ENCODE measurements at regions not wholly inside any gene's neighbourhood (a gene's known extent, or its start where the extent isn't known, plus 50 kb on each side); places are given as distances from the start of the nearest gene placed in this dataset.

DNA sequence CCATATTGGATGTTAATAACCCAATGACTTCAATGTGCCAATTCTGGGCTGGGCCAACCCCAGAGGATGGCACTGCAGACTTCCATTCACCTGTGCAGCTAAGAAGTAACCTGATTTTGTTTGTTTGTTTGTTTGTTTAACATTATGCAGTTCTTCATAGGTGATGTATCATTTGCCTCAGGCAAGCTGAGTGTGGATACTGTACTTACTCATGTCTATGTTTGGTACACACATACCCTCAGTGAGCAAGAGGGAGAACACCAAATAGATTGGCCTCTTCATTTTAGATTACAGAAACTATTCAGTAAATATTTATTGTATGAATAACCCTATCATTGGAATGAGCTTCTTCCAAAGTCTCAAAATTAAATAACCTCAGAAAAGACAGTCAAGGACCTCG lies 180.2 kb upstream of the SMC2 start:
- peak; percentile 4 for DNase-seq (ENCODE audit: low spot score)

DNA sequence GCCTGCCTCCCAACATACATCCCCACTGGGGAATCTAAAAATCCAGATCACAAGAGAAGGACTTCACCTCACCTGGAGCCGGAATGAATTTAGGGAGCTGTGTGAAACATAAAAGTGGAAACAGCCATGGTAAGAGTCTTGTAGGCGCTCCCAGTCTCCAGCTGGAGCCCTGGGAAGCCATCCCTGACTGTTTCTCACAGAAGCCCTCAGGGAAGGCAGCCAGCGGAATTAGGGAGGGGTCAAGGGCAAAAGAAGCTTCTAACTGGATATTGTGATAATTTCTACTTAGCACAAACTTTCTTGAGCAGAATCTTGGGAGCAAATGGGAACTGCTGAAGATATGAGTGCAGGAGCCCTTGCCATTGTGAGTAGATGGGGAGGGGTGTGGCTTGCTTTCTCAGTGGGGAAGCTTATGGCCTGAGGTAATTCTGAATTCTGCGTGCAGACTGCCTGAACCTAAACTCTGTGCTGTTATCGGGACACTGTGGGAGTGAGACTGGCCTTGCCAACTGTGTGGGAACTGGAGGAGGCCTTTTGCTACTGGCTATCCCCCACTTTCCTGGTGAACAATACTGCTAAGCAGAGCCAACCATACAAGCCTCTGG lies 174.4 kb upstream of the SMC2 start:
- DNase-seq (ENCODE audit: low spot score), result no peak

DNA sequence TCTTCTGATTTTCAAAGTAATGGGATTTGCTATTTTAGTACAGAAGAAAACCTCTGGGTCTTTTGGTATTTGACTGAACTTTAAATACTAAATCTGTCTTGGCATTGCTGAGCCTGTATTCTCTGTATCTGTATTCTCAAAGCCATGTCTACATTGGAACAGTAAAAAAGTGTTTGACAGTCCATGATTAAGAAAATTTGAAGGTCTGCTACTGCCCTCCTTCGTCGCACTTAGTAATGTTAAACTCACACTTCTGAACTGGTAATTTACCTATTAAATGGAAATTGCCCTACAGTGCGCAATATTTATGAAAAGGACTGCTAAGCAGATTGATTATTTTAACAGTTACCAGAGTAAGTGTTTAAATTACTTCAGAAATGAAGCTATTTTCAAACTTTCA lies 165.7 kb upstream of the SMC2 start:
- DNase-seq (ENCODE audit: low spot score), result no peak

DNA sequence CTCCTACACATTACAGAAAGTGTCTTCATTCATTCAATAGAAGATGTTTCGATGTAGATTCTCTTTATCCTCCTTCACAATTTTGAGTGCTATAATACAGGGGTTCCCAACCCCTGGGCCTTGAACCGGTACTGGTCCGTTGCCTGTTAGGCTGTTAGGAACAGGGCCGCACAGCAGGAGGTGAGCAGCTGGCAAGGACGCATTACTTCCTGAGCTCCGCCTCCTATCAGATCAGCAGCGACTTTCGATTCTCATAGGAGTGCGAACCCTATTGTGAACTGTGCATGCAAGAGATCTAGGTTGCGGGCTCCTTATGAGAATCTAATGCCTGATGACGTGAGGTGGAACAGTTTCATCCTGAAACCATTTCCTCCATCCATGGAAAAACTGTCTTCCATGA lies 153.0 kb upstream of the SMC2 start:
- DNase-seq (ENCODE audit: low spot score), result no peak

DNA sequence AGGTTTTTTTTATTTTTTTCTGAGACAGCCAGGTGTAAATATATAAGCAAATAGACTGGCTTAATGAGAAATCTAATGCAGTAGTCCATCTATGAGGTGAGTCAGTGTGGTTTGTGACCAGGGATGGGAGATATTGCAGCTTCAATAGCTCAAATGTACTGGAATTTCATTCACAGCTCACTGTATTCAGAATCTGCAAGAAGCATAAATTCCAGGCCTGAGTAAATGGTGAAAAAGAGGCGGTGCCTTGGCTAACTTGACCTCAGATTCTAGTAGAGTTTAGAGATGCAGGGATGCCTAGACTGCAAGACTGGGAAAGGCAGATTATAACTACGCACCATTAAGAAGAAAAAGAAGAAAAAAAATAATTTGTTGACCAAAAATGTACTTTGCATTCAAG lies 151.9 kb upstream of the SMC2 start:
- no peak for DNase-seq (ENCODE audit: low spot score)

DNA sequence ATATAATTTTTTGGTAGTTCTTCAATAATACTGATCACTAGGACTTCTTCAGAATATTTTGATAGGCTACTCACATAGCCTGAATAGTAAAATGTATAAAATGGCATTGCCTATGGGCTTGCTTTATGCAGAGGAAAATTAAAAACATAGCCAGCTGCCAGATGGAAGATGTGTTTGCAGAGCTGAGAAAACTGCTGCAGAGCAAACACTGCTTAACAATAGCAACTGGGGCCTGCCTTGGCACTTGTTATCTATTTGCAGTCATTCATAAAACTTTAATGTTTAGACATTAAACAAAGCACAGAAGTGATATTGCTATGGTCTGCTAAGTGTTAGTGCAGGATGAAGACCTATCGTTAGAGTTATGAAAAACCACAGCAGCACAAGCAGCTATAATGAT lies 151.5 kb upstream of the SMC2 start:
- DNase-seq (ENCODE audit: low spot score), result no peak

DNA sequence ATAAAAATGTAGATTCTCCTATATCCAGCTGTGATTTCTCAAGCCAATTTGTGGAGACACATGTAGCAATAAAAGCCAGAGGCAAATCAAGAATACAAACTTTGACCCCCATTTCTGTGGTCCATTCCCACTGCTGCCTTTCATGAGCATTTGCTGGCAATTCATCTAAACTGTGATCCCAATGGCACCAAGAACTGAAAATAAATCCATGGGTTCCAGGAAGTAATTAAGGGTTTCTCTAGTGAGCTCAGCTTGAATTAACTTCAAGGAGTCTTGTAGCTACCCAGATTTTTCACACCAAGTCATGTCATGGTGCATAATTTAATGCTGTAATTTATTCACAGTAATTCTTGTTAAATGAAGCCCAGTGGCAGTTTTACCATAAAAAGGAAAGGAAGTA lies 145.0 kb upstream of the SMC2 start:
- no peak for DNase-seq (ENCODE audit: low spot score)

DNA sequence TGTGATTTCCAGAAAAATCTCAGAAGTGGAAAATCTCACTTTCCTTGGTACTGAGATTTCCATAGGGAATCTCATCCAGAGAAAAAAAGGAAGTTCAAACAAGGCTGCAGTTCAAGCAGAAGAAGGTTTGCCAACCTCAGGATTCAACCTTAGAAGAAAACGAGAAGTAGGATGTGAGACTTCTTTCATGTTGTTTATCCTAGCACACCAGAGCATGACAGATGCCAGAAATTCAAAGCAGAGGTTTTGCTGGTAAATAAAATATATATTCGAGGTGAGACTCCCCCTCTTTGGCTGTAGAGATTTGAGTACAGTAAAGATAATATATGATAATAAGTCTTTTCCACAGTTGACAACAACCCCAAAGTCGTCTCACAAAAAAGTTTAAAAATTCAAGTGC lies 116.9 kb upstream of the SMC2 start:
- no peak for DNase-seq (ENCODE audit: low spot score)

DNA sequence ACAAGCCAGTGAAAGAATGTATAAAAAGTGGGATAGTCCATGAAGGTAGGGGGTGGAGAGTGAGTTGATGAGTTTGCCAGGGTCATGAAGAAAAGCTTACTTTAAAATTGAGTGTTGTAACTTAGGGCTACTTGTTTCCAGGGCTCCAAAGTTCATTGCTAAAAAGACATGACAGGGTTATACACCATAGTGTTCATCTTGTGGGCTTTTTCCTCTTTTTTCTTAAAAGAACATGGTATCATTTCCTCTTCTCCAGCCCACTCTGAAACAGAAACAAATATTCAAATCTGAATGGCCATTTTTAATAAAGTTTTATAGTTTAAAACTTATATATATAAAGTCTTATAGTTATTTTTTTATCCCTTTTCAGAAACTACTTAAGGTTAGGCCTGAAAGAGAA lies 115.7 kb upstream of the SMC2 start:
- no peak for DNase-seq (ENCODE audit: low spot score)

DNA sequence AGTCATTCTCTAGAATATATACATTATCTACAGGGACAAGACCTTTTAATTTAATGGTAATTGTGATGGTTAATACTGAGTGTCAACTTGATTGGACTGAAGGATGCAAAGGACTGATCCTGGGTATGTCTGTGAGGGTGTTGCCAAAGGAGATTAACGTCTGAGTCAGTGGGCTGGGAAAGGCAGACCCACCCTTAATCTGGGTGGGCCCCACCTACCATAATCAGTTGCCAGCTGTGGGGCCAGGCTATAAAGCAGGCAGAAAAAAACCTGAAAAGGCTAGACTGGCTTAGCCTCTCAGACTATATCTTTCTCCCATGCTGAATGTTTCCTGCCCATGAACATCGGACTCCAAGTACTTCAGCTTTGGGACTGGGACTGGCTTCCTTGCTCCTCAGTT lies 112.2 kb upstream of the SMC2 start:
- no peak for DNase-seq (ENCODE audit: low spot score)

DNA sequence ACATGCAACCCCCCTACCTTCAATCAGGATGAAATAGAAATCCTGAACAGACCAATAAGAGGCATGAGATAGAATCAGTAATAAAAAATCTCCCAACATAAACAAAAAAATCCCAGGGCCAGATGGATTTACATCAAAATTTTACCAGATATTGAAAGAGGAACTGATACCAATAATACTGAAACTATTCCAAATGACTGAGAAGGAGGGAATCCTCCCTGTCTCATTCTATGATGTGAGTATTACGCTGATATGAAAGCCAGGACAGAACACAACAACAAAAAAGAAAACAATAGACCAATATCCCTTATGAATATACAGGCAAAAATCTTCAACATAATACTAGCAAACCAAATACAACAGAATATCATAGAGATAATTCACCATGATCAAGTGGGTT lies 109.0 kb upstream of the SMC2 start:
- no peak for DNase-seq (ENCODE audit: low spot score)

DNA sequence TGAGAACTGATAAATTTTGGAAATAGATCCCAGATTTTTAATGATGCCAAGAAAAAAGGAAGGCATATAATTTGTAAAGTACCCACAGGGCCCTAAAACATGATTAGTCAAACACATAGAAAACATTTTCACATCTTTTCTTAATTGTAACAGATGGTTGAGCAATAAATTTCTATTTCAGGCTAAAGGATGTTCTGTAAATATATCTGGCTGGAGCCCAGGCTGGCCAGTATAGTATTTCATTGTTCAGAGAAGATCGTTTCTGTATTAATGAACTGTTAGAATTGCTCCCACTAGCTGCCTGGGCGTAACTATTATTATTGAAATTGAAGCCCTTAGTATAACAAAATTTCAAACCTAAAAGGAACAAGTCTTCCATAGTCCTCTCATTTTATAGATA lies 105.3 kb upstream of the SMC2 start:
- DNase-seq (ENCODE audit: low spot score), result no peak

DNA sequence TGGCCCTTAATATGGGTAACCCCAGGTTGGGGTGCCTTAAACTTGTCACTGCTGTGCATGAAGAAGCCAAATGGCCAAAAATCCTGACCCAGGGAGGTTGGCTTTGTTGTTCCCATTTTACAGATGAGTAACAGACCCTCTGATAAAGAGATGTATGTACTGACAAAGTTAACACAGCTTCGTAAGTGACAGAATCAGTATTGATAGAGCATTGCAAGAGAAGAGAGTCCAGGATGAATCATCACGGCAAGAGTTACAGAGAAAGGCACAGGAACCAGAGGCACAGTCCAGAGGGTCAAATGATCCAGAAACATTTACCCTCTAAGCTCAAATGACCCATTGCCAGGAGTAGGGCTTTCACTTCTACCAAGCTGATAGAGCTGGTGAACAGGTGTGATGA lies 103.8 kb upstream of the SMC2 start:
- no peak for DNase-seq (ENCODE audit: low spot score)

DNA sequence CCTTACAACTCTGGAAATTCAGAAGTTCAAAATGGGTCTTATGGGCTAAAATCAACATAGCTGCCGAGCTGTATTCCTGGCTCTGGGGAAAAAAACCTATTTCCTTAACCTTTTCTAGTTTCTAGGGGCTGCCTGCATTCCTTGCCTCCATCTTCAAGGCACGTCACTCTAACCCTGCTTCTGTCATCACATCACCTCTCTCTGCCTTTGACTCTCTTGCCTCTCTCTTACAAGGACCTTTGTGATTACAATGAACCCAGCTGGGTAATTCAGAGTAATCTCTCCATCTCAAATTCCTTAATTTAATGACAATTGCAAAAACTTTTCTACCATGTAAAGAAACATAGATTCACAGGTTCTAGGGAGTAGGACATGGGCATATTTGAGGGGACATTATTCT lies 103.1 kb upstream of the SMC2 start:
- no peak for DNase-seq (ENCODE audit: low spot score)

DNA sequence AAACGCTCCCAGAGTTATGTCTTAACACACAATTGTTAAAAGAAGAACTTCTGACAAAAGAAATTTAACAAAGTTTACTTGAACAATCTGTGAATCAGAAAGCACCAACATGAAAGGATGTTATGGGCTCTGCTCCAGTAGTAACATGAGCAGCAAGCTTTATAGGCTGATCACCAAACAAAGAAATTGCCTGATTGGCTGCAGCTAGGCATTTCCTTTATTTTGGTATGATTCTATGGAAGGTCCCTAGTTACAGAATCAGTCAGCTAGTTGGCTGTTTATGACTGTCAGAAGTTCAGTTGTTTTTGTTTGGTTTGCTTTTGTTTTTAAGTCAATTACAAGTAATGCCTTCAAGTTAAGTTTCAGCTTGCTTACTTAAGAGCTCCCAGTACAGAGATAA lies 102.4 kb upstream of the SMC2 start:
- no peak for DNase-seq (ENCODE audit: low spot score)

DNA sequence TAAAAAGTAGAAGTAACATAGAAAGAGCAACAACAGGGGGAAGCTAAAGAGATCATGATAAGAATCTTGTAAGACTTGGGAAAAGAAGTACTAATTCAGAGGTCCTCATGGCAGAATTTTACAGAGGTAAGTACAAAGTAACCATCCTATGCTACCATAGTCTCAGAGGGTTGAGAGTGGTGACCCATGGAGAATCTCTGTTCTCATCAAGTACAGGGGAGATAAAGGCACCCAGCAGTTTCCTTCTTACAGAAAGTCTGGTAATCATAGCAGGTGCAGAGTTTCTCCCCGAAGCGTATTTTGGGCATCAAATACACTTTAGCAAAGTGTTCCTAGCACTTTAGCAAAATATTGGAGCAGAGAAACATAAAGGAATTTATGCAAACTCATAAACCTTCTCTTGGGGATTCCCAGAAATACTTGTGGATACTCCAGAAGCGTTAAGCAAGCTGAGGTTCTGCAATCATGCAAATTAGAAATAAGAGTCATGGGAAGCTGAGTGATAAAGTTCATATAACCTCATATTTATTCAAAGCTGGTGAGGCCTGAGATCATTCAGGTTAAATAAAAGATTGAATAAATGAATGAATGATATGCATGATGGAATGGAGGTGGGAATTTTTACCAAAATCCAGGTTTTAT lies 101.0 kb upstream of the SMC2 start:
- no peak for DNase-seq (ENCODE audit: low spot score)

DNA sequence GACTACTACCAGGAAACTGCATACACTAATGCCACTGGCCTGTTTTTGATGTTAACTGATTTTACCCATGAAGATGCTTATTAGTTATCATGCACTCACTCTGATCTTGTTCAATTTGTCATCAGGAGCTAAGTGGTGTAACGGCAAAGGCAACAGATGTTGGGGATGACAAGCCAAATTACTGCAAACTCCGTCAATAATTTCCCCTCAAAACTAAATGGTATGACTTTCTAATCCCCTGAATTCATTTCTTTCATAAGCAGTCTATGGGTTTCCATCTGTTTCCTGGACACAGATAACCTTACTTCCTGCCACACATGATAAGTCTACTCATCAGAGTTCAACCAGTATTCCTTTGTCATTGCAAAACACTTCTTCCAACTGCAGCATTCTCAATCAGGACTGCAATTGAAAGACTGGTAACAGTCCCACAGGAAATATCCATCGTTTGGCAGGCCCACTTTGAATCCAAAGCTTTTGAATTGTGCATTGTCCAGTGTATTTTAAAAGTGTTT lies 96.2 kb upstream of the SMC2 start:
- no peak for DNase-seq (ENCODE audit: low spot score)

DNA sequence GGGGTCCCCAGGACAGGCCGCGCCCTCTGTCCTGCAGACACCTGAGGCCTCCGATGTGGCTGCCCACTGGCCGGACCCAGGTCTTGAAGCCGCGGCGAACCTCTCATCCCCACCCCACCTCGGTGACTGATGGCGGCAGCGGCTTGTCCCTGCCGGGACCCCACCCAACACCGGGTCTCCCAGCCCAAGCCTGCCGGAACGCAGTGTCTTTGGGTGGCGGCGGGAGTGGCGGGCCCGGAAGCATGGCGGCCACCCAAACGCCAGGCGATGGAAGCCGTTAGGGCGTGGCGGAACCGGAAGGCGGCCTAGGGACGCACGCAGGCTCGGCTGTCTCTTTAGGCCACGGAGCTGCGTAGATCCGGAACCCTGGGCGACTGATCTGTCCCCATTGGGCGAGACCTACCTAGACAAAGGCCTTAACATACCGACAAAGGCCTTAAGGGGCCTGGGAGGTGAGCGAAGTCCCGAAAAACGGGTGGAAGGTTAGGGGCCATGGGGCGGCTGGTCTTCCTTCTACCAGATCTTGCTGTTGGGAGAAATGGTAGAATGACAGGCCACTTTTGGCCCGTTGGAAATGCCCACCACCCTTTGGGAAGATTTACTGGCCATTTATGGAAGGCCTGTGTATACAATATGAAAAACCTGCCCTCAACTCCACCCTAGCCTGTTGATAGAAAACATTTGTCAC lies 94.6 kb upstream of the SMC2 start:
- DNase-seq (ENCODE audit: low spot score), result no peak

DNA sequence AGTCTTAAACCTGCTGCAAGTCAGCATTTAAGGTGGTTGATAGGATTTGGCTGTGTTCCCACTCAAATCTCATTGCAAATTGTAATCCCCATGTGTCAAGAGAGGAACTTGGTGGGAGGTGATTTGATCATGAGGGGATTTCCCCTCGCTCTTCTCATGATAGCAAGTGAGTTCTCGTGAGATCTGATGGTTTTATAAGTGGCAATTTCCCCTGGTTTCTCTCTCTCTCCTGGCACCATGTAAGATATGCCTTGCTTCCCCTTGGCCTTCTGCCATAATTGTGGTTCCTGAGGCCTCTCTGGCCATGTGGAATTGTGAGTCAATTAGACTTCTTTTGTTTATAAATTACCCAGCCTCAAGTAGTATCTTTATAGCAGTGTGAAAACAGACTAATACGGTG lies 84.3 kb upstream of the SMC2 start:
- no peak for DNase-seq (ENCODE audit: low spot score)

DNA sequence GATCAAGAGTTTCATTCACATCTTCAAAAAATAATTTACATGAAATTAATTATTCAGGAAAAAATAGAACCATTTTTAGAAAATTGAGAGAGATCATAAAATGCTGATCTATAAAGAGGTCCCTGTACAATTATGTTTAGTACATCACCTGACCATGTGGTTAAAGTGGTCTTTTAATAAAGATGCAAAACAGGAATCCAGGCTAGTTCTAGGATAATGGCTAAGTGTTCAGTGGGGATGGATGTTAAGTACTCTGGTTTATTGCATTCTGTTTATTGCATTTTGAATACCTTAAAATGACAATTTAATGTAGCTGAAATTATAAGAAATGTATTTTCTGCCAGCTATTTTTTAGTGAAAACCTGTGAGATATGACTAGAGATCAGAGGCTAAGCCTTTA lies 72.0 kb upstream of the SMC2 start:
- no peak for DNase-seq (ENCODE audit: low spot score)

DNA sequence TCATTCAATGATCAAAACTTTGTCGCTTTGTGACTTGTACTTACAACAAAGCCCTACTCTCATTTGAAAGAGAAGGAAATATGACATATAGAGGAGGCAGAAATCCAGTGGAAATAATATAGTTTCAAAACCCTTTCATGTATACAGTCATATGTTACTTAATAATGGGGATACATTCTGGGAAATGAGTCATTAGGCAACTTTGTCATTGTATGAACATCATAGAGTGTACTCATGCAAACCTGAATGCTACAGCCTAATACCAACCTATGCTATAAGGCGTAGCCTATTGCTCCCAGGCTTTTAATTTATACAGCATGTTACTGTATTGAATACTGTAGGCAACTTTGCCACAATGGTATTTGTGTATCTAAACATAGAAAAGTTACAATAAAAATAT lies 69.0 kb upstream of the SMC2 start:
- no peak for DNase-seq (ENCODE audit: low spot score)

DNA sequence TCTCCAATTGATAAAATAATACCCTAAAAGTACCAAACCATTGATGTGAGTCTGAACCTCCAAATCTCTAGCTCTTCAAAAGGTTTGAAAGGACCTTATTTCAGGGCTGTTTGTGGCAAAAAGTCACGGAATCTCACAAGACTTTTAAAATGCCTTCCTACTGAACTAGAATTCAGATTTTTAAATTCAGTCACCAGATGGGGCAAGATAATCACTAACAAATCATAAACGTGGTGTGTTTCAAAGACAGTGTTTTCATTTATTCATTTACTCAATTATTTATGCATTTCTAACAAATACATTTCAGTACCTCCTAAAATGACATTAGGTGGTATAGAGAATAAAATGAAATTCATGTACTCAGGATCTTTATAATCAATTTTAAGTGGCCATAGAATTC lies 68.2 kb upstream of the SMC2 start:
- no peak for DNase-seq (ENCODE audit: low spot score)

DNA sequence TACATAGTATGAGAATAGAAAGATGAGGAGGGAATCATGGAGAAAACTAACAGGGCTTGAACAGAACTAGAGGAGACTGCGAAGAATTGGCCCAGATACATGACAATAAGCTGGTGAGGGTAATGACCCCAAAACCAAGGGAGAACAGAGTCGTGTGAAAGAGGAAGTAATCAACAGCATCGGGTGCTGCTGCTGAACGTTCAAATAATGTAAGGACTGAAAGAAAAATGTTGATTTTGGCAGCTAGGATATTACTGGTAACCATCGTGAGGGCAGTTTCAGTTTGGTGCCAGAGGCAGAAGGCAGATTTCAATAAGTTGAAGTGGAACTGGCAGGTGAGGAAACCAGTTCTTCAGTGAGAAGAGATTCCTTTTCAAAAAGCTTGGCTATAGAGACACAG lies 66.8 kb upstream of the SMC2 start:
- no peak for DNase-seq (ENCODE audit: low spot score)

DNA sequence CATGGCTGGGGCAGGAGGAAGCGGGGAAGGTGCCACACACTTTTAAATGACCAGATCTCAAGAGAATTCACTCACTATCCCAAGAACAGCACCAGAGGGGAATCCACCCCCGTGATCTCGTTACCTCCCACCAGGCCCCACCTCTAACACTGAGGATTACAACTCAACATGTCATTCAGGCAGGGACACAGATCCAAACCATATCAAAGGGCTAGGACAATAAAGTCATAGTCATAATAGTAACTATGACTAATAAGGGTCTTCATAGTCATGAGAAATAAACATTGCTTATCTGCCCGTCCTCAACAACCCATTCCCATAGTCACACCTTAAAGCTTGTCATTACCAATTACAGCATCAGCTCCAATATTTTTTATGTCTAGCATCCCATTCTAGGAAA lies 65.3 kb upstream of the SMC2 start:
- no peak for DNase-seq (ENCODE audit: low spot score)

All from COLO829 (cell line).